Adipocyte (in vitro differentiated cells): ENCODE measurements at regions not wholly inside any gene's neighbourhood (a gene's known extent, or its start where the extent isn't known, plus 50 kb on each side); places are given as distances from the start of the nearest gene placed in this dataset.

Experiments
- DNase-seq: peaks from one replicate; pipeline ENCODE4 v3.0.0-alpha.2; 2015; ENCODE audit warnings: low read depth
- H3K27me3 ChIP-seq: replicated peaks from 2 replicates; pipeline ENCODE4 v1.7.0; 2013; ENCODE audit warnings: mild to moderate bottlenecking, low read length, moderate library complexity; ENCODE audit not compliant: control insufficient read depth, insufficient read depth
- H3K36me3 ChIP-seq: 2 replicates; pipeline ENCODE4 v1.7.0; 2013; ENCODE audit warnings: low read length, mild to moderate bottlenecking, moderate library complexity; ENCODE audit not compliant: control insufficient read depth, insufficient read depth, severe bottlenecking
- H3K4me1 ChIP-seq: 2 replicates; pipeline ENCODE4 v1.7.0; 2013; ENCODE audit warnings: mild to moderate bottlenecking, low read length, moderate library complexity; ENCODE audit not compliant: control insufficient read depth, insufficient read depth
- H3K4me3 ChIP-seq: 2 replicates; pipeline ENCODE4 v1.7.0; 2013; ENCODE audit warnings: mild to moderate bottlenecking, low read length, moderate library complexity
- H3K9ac ChIP-seq: 2 replicates; pipeline ENCODE4 v1.7.0; 2013; ENCODE audit warnings: mild to moderate bottlenecking, low read length, moderate library complexity
- H3K9me3 ChIP-seq: 2 replicates; pipeline ENCODE4 v1.7.0; 2013; ENCODE audit warnings: mild to moderate bottlenecking, low read length, moderate library complexity; ENCODE audit not compliant: control insufficient read depth

- H3K27me3 ChIP-seq: no peaks in the 10 kb centered on the region
- H3K9me3 ChIP-seq: no peaks in the 10 kb centered on the region
- peaks cover 6% of the 10 kb centered on the region for H3K4me1 ChIP-seq
- DNase-seq: no peak
- H3K36me3 ChIP-seq: no peaks in the 10 kb centered on the region
- no peak overlapping the region for H3K4me3 ChIP-seq
- H3K9ac ChIP-seq: no peak overlapping the region
Measured at GRCh38 chr2:153059338-153060052, 341.1 kb downstream of the ARL6IP6 start.

DNA sequence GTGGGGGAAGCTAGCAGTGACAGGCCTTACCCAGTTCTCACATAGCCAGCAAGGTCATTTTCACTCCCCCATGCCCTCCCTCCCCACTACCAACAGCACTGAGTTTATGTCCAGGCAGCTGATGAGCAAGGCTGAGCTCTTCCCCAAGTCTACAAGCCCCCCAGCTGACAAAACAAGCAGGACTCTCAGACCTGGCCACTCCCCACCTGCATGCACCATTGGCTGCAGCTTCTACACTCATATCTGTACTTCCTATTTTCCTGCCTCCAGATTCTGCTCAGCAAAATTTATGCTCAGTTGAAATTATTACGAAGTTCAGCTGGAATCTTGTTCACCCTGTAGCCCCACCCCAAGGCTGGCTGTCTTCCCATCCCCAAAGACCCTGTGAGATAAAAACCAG is 339.3 kb downstream of the ARL6IP6 start:
- Histone ChIP-seq H3K4me1 (peaks cover 8% of the 10 kb centered on the region), H3K27me3 (no peaks in the 10 kb centered on the region), H3K36me3 (no peaks in the 10 kb centered on the region), H3K9ac (no peak overlapping the region), H3K9me3 (no peaks in the 10 kb centered on the region), H3K4me3 (no peak overlapping the region)
- DNase-seq: no peak

- Histone ChIP-seq H3K9ac (no peak overlapping the region), H3K4me3 (no peak overlapping the region), H3K9me3 (no peaks in the 10 kb centered on the region), H3K4me1 (peaks cover 6% of the 10 kb centered on the region), H3K27me3 (no peaks in the 10 kb centered on the region), H3K36me3 (no peaks in the 10 kb centered on the region)
- no peak for DNase-seq
Measured at GRCh38 chr2:153055182-153055581, 336.8 kb downstream of the ARL6IP6 start.

- Histone ChIP-seq H3K36me3 (no peaks in the 10 kb centered on the region), H3K9ac (no peak overlapping the region), H3K4me3 (no peak overlapping the region), H3K4me1 (peaks cover 3% of the 10 kb centered on the region), H3K9me3 (no peaks in the 10 kb centered on the region), H3K27me3 (no peaks in the 10 kb centered on the region)
- no peak for DNase-seq
Measured at GRCh38 chr2:153052807-153053559, 334.6 kb downstream of the ARL6IP6 start.

- Histone ChIP-seq H3K36me3 (no peaks in the 10 kb centered on the region), H3K9me3 (no peaks in the 10 kb centered on the region), H3K4me1 (no peaks in the 10 kb centered on the region), H3K27me3 (no peaks in the 10 kb centered on the region), H3K9ac (no peak overlapping the region), H3K4me3 (no peak overlapping the region)
- DNase-seq: no peak
Measured at GRCh38 chr2:153047220-153047619, 328.8 kb downstream of the ARL6IP6 start.

GRCh38 chr2:153043385-153043784 is 325.0 kb downstream of the ARL6IP6 start:
- DNase-seq: no peak
- H3K27me3 ChIP-seq: no peaks in the 10 kb centered on the region
- no peaks in the 10 kb centered on the region for H3K36me3 ChIP-seq
- no peak overlapping the region for H3K4me3 ChIP-seq
- H3K9me3 ChIP-seq: no peaks in the 10 kb centered on the region
- H3K4me1 ChIP-seq: no peaks in the 10 kb centered on the region
- H3K9ac ChIP-seq: no peak overlapping the region

DNA sequence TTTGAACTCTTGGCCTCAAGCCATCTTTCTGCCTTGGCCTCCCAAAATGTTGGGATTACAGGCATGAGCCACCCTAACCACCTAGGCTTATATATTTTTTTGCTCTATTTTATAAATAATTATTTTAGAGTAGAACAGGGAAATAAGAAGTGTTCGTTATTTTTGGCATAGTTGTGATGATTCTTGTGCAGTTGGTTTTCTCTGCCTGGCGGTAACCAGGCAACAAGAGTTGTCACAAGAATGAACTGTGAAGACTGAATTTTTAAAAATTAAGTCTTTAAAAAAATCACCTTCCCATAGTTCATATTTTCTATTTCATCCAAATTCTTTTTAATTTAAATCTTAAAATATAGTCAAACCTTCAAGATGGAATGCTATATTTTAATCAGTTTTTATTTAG is 310.2 kb downstream of the ARL6IP6 start:
- DNase-seq: no peak
- Histone ChIP-seq H3K4me3 (no peak overlapping the region), H3K9ac (no peak overlapping the region), H3K9me3 (peaks cover 1% of the 10 kb centered on the region), H3K4me1 (no peaks in the 10 kb centered on the region), H3K27me3 (no peaks in the 10 kb centered on the region), H3K36me3 (no peaks in the 10 kb centered on the region)

- Histone ChIP-seq H3K4me3 (no peak overlapping the region), H3K4me1 (no peaks in the 10 kb centered on the region), H3K27me3 (no peaks in the 10 kb centered on the region), H3K9ac (no peak overlapping the region), H3K36me3 (no peaks in the 10 kb centered on the region), H3K9me3 (no peaks in the 10 kb centered on the region)
- DNase-seq: no peak
Measured at GRCh38 chr2:153027533-153027932, 309.1 kb downstream of the ARL6IP6 start.

GRCh38 chr2:153020201-153020600 is 301.8 kb downstream of the ARL6IP6 start:
- Histone ChIP-seq H3K4me3 (no peak overlapping the region), H3K4me1 (no peaks in the 10 kb centered on the region), H3K27me3 (no peaks in the 10 kb centered on the region), H3K9ac (no peak overlapping the region), H3K9me3 (peaks cover 16% of the 10 kb centered on the region), H3K36me3 (no peaks in the 10 kb centered on the region)
- no peak for DNase-seq

- Histone ChIP-seq H3K36me3 (no peaks in the 10 kb centered on the region), H3K4me3 (no peak overlapping the region), H3K9me3 (no peaks in the 10 kb centered on the region), H3K4me1 (no peaks in the 10 kb centered on the region), H3K9ac (no peak overlapping the region), H3K27me3 (no peaks in the 10 kb centered on the region)
- no peak for DNase-seq
Measured at GRCh38 chr2:153005071-153005730, 286.8 kb downstream of the ARL6IP6 start.

GRCh38 chr2:153004627-153005026 is 286.2 kb downstream of the ARL6IP6 start:
- DNase-seq: no peak
- H3K9ac ChIP-seq: no peak overlapping the region
- no peaks in the 10 kb centered on the region for H3K9me3 ChIP-seq
- no peaks in the 10 kb centered on the region for H3K27me3 ChIP-seq
- no peaks in the 10 kb centered on the region for H3K4me1 ChIP-seq
- H3K36me3 ChIP-seq: no peaks in the 10 kb centered on the region
- H3K4me3 ChIP-seq: no peak overlapping the region
